ENCODE measurements at regions not wholly inside any gene's neighbourhood (a gene's known extent, or its start where the extent isn't known, plus 50 kb on each side); places are given as distances from the start of the nearest gene placed in this dataset.

DNA sequence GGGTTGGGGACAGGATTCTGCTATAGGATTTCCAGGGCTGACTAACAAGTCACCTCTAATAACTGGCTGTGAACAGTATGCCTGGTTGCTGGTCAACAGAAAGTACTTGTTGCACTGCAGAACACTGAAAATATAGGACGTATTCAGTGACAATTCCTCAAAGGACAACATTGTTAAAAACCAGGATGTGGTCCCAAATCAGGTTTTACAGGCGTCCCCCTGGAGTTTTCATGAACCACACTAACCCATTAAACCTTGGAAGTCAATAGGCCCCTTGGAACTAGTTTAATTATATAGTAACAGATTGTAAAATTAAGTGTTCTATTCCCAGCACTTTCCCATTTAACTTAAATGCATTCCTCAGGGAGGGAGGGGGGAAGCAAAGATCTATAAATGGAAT, 495.4 kb downstream of the TBC1D4 start:
- H3K27ac ChIP-seq, result no peak overlapping the region
- no peak for TF ChIP-seq EP300 (IDR thresholded peaks at IDR 0.05)
- TF ChIP-seq, protein P1, sequence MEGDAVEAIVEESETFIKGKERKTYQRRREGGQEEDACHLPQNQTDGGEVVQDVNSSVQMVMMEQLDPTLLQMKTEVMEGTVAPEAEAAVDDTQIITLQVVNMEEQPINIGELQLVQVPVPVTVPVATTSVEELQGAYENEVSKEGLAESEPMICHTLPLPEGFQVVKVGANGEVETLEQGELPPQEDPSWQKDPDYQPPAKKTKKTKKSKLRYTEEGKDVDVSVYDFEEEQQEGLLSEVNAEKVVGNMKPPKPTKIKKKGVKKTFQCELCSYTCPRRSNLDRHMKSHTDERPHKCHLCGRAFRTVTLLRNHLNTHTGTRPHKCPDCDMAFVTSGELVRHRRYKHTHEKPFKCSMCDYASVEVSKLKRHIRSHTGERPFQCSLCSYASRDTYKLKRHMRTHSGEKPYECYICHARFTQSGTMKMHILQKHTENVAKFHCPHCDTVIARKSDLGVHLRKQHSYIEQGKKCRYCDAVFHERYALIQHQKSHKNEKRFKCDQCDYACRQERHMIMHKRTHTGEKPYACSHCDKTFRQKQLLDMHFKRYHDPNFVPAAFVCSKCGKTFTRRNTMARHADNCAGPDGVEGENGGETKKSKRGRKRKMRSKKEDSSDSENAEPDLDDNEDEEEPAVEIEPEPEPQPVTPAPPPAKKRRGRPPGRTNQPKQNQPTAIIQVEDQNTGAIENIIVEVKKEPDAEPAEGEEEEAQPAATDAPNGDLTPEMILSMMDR (IDR thresholded peaks at IDR 0.05), result no peak
- TF ChIP-seq POLR2A (IDR thresholded peaks at IDR 0.05), result no peak

DNA sequence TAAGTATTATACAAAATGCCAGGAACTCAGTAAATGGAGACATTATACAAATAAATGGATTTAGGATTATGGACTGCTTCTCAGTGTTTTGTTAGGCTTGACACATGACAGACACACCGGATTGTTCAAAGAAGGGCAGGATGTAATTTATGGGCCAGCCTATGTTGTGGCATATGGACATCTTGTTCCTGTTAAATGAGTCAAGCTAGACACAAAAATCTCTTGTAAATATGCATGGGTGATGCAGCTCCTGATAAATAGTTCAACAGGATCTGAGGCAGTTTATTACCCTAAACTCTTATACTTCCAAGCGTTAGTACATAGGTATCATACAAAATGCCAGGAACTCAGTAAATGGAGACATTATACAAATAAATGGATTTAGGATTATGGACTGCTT, 502.3 kb downstream of the TBC1D4 start:
- Histone ChIP-seq H3K4me1 (ENCODE audit: insufficient read depth) (no peaks in the 10 kb centered on the region), H3K4me3 (no peak overlapping the region), H3K27ac (no peak overlapping the region), H3K27me3 (no peaks in the 10 kb centered on the region), H3K36me3 (no peaks in the 10 kb centered on the region), H3K9me3 (no peaks in the 10 kb centered on the region)
- WGBS, 3 donors, result 76 to 86% (median 80%) methylated on average over 2 of the region's 2 CpGs
- TF ChIP-seq, protein P1 (IDR thresholded peaks at IDR 0.05), result no peak
- no peak for TF ChIP-seq EP300 (IDR thresholded peaks at IDR 0.05)
- TF ChIP-seq POLR2A (IDR thresholded peaks at IDR 0.05), result no peak
- intact Hi-C loops (cut with DNase I), result loop anchor here in 1 of 4 donors (2.0 kb wide), 1 partner anchor 51 kb away; no protein-coding TSS in a partner anchor
- DNase-seq, result no peak

More for the DNA sequence above, 495.4 kb downstream of the TBC1D4 start:
- no peaks in the 10 kb centered on the region for H3K9me3 ChIP-seq
- H3K36me3 ChIP-seq, result no peaks in the 10 kb centered on the region
- H3K4me3 ChIP-seq, result no peak overlapping the region
- H3K4me1 ChIP-seq (ENCODE audit: insufficient read depth), result no peaks in the 10 kb centered on the region
- no peaks in the 10 kb centered on the region for H3K27me3 ChIP-seq
- no peak for DNase-seq
- intact Hi-C loops (cut with DNase I), result loop anchor here in 1 of 4 donors (1.0 kb wide), 1 partner anchor 44 kb away; no protein-coding TSS in a partner anchor
- WGBS, 3 donors, result 72 to 83% (median 80%) methylated on average over 2 of the region's 2 CpGs

DNA sequence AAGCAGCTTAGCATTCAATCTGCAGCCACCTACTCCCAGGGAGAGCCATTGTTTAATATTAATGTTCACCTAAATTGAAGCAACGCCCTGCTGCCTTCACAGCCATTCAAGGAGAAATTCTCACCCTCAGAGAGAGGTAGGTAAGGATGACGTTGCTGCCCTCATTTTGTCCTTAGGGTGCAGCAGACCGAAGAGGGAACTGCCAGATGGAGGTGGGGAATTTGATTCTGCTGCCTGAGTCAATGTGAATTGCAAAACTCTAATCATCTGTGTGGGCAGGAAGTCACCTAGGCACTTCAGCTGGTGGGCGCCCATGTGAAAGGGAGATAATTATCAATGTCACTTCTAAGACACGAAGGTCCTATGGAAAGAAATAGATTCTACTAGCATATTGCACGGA, 503.4 kb downstream of the TBC1D4 start:
- DNase-seq, result no peak
- Histone ChIP-seq H3K36me3 (no peaks in the 10 kb centered on the region), H3K27ac (no peak overlapping the region), H3K4me3 (no peak overlapping the region), H3K27me3 (no peaks in the 10 kb centered on the region), H3K9me3 (no peaks in the 10 kb centered on the region), H3K4me1 (ENCODE audit: insufficient read depth) (no peaks in the 10 kb centered on the region)
- intact Hi-C loops (cut with DNase I), result no loop called here
- 78 to 81% (median 79%) methylated on average over 6 of the region's 6 CpGs for WGBS, 3 donors
- TF ChIP-seq EP300 (IDR thresholded peaks at IDR 0.05) (no peak), POLR2A (IDR thresholded peaks at IDR 0.05) (no peak)
- TF ChIP-seq, protein P1 (IDR thresholded peaks at IDR 0.05), result no peak

DNA sequence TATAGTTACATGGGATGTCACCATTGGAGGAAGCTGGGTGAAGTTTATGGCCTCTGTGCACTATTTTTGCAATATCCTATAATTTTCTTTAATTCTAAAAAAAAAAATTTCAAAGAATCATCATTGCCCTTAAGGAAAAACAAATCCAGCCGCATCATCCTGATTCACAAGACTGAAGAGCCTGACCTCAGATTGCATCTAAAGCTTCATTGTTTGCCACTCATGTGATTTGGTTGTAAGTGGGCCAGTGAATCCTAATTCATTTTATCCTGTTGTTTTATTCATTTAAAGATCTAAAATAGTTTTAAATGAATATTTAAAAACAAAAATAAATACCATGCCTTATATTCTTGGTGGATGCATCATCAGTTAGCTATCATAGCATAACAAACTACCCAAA, 504.5 kb downstream of the TBC1D4 start:
- WGBS, 3 donors, result 96 to 100% (median 98%) methylated on average over 1 of the region's 1 CpG

More for the DNA sequence above, 504.5 kb downstream of the TBC1D4 start:
- intact Hi-C loops (cut with DNase I), result no loop called here
- no peaks in the 10 kb centered on the region for H3K27me3 ChIP-seq
- DNase-seq, result no peak
- H3K27ac ChIP-seq, result no peak overlapping the region
- no peak overlapping the region for H3K4me3 ChIP-seq
- TF ChIP-seq POLR2A (IDR thresholded peaks at IDR 0.05) (no peak), EP300 (IDR thresholded peaks at IDR 0.05) (no peak)
- TF ChIP-seq, protein P1 (IDR thresholded peaks at IDR 0.05), result no peak
- no peaks in the 10 kb centered on the region for H3K36me3 ChIP-seq
- no peaks in the 10 kb centered on the region for H3K4me1 ChIP-seq (ENCODE audit: insufficient read depth)
- H3K9me3 ChIP-seq, result no peaks in the 10 kb centered on the region

All from ovary (tissue), 7 donors.